ENCODE measurements at regions not wholly inside any gene's neighbourhood (a gene's known extent, or its start where the extent isn't known, plus 50 kb on each side); places are given as distances from the start of the nearest gene placed in this dataset.

DNA sequence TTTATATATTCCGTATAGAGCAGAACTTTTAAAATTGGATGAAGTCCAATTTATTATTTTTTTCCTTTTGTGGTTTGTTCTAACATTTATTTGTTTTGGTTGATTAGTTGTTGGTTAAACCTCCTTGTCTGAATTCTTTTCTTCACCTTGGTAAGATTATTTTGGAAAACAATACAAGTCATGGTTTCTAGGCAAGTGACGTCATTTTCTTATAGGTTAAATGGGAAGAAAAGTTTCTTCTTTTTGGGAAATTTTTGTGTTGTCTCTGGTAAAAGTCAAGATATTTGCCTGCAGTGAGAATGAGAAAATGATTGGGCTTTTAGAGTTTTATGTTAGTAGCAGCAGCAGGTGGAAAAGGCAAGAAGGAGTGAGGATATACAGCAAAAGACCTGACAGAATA is 197.9 kb downstream of the OTOR start:
- in situ Hi-C loops (cut with MboI) (no loop called here), intact Hi-C loops (cut with micrococcal nuclease; ENCODE audit: unreplicated experiment) (no loop called here)
- BruUV-seq (replicated peaks) = no TSS peak
- ChIA-PET RAD21 (ENCODE audit: unreplicated experiment) (no interaction called here), SMC1A (ENCODE audit: uncharacterized antibody, unreplicated experiment) (no interaction called here), CTCF (no interaction called here), POLR2A (no interaction called here)
- Histone ChIP-seq H3K4me3 (no peak overlapping the region), H3K9ac (ENCODE audit: control insufficient read depth, insufficient read depth, low read length) (no peak overlapping the region), H3K36me3 (ENCODE audit: control insufficient read depth in 2 of 2, insufficient read depth in 2 of 2, low read length in 1 of 2) (no peaks in the 10 kb centered on the region), H2AFZ (ENCODE audit: control insufficient read depth, low read depth, low read length) (no peak overlapping the region), H3K27me3 (replicated peaks in 1 of 2; ENCODE audit: control insufficient read depth in 2 of 2, insufficient read depth in 2 of 2, low read length in 1 of 2) (no peaks in the 10 kb centered on the region), H3K9me3 (replicated peaks; ENCODE audit: control insufficient read depth, insufficient read depth, low read length) (no peaks in the 10 kb centered on the region), H3K79me2 (ENCODE audit: control insufficient read depth, insufficient read depth, low read length) (no peaks in the 10 kb centered on the region), H3K4me1 (ENCODE audit: control insufficient read depth, insufficient read depth, low read length) (no peaks in the 10 kb centered on the region), H3K27ac (ENCODE audit: control insufficient read depth, insufficient read depth) (no peak overlapping the region), H3K4me2 (ENCODE audit: control insufficient read depth, insufficient read depth) (no peak overlapping the region), H4K20me1 (ENCODE audit: control insufficient read depth, insufficient read depth) (no peaks in the 10 kb centered on the region)
- DNase-seq (ENCODE audit: low read depth, low spot score) (no peak), ATAC-seq (no peak), FAIRE-seq (no peak)
- 45% methylated on average over 2 of the region's 2 CpGs for WGBS (ENCODE audit: insufficient coverage, insufficient replicate concordance, low lambda C conversion rate, missing lambda C conversion rate)
- TF ChIP-seq ATF7 (IDR thresholded peaks at IDR 0.05; ENCODE audit: low read depth) (peak; percentile 37; the same call in 1 of the 2 replicates), ESRRA (IDR thresholded peaks at IDR 0.05; ENCODE audit: low read length) (no peak)

DNA sequence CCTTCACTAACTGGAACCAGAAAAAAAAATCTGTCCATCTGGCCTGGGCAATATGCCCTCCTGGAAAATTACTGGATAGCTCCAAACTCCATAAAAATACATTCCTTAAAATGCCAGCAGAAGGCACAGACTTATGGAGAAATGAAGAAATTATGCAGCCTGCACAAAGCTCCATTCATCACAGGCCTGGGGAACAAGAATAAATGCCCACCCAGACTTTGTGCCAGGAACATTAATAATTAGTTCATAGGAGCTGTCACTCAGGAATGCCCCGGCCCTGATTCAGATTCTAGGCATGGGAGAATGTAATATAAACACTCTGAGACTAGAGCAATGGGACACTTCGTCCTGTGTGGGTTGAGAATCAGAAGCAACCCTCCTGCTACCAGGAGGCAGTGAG is 199.3 kb downstream of the OTOR start:
- POLR2A ChIA-PET = no interaction called here
- no peak for TF ChIP-seq ATF7 (IDR thresholded peaks at IDR 0.05; ENCODE audit: low read depth)
- no peak for TF ChIP-seq CEBPB (IDR thresholded peaks at IDR 0.05; ENCODE audit: borderline replicate concordance in 1 of 2, low read depth in 2 of 2, low read length in 2 of 2)
- TF ChIP-seq TBL1XR1 (IDR thresholded peaks at IDR 0.05; ENCODE audit: low read depth, low read length) = no peak
- no peak for TF ChIP-seq SMAD1 (IDR thresholded peaks at IDR 0.05; ENCODE audit: low read depth, partially characterized antibody)
- TF ChIP-seq POLR2AphosphoS2 (IDR thresholded peaks at IDR 0.05; ENCODE audit: low read depth, low read length) = no peak
- no peak for TF ChIP-seq ZNF207 (IDR thresholded peaks at IDR 0.05; ENCODE audit: borderline replicate concordance)
- H3K79me2 ChIP-seq (ENCODE audit: control insufficient read depth, insufficient read depth, low read length) = no peaks in the 10 kb centered on the region
- no peak overlapping the region for H3K9ac ChIP-seq (ENCODE audit: control insufficient read depth, insufficient read depth, low read length)
- H3K4me3 ChIP-seq = no peak overlapping the region
- no peaks in the 10 kb centered on the region for H3K9me3 ChIP-seq (replicated peaks; ENCODE audit: control insufficient read depth, insufficient read depth, low read length)
- no peak overlapping the region for H3K27ac ChIP-seq (ENCODE audit: control insufficient read depth, insufficient read depth)
- H4K20me1 ChIP-seq (ENCODE audit: control insufficient read depth, insufficient read depth) = no peaks in the 10 kb centered on the region
- CTCF ChIA-PET = no interaction called here
- DNase-seq (ENCODE audit: low read depth, low spot score) (no peak), ATAC-seq (no peak), FAIRE-seq (no peak)
- RAD21 ChIA-PET (ENCODE audit: unreplicated experiment) = no interaction called here
- H3K4me2 ChIP-seq (ENCODE audit: control insufficient read depth, insufficient read depth) = no peak overlapping the region
- no peak overlapping the region for H2AFZ ChIP-seq (ENCODE audit: control insufficient read depth, low read depth, low read length)
- no peaks in the 10 kb centered on the region for H3K4me1 ChIP-seq (ENCODE audit: control insufficient read depth, insufficient read depth, low read length)
- 0% methylated on average over 2 of the region's 2 CpGs for WGBS (ENCODE audit: insufficient coverage, insufficient replicate concordance, low lambda C conversion rate, missing lambda C conversion rate)
- SMC1A ChIA-PET (ENCODE audit: uncharacterized antibody, unreplicated experiment) = no interaction called here
- in situ Hi-C loops (cut with MboI) = no loop called here
- H3K27me3 ChIP-seq (replicated peaks in 1 of 2; ENCODE audit: control insufficient read depth in 2 of 2, insufficient read depth in 2 of 2, low read length in 1 of 2) = no peaks in the 10 kb centered on the region
- BruUV-seq (replicated peaks) = no TSS peak
- H3K36me3 ChIP-seq (ENCODE audit: control insufficient read depth in 2 of 2, insufficient read depth in 2 of 2, low read length in 1 of 2) = no peaks in the 10 kb centered on the region
- intact Hi-C loops (cut with micrococcal nuclease; ENCODE audit: unreplicated experiment) = no loop called here
